Suppressor macrophage treated with lipopolysaccharide for 1 hour (primary cell): ENCODE measurements at regions not wholly inside any gene's neighbourhood (a gene's known extent, or its start where the extent isn't known, plus 50 kb on each side); places are given as distances from the start of the nearest gene placed in this dataset.

Experiments
- DNase-seq, 3 donors: peaks; one replicate each; pipeline ENCODE4 v3.0.0-alpha.2; 2020 to 2022

- peak in 2 of 3 donors; percentile 7 to 35 for DNase-seq
Observed at GRCh38 chr12:115504306-115505290, 772.9 kb downstream of the MED13L start.

- peak in 1 of 3 donors; percentile 0 for DNase-seq
Observed at GRCh38 chr12:115500872-115501271, 776.6 kb downstream of the MED13L start.

- DNase-seq = no peak
Observed at GRCh38 chr12:115495300-115495699, 782.2 kb downstream of the MED13L start.

- DNase-seq = no peak
Observed at GRCh38 chr12:115492553-115492952, 784.9 kb downstream of the MED13L start.

GRCh38 chr12:115491511-115492250 lies 785.8 kb downstream of the MED13L start:
- DNase-seq = no peak

GRCh38 chr12:115489253-115489652 lies 788.2 kb downstream of the MED13L start:
- DNase-seq = no peak

- DNase-seq = no peak
Observed at GRCh38 chr12:115485967-115486366, 791.5 kb downstream of the MED13L start.

GRCh38 chr12:115485503-115485902 lies 792.0 kb downstream of the MED13L start:
- no peak for DNase-seq

GRCh38 chr12:115482943-115483342 lies 794.5 kb downstream of the MED13L start:
- DNase-seq = no peak

GRCh38 chr12:115481141-115481540 lies 796.4 kb downstream of the MED13L start:
- DNase-seq = no peak

- no peak for DNase-seq
Observed at GRCh38 chr12:115478505-115478904, 794.5 kb upstream of the TBX3 start.

- DNase-seq = no peak
Observed at GRCh38 chr12:115474539-115475353, 790.8 kb upstream of the TBX3 start.

GRCh38 chr12:115473257-115473956 lies 789.4 kb upstream of the TBX3 start:
- no peak for DNase-seq

GRCh38 chr12:115472852-115473251 lies 788.9 kb upstream of the TBX3 start:
- DNase-seq = no peak

- no peak for DNase-seq
Observed at GRCh38 chr12:115470977-115471376, 787.0 kb upstream of the TBX3 start.

- DNase-seq = no peak
Observed at GRCh38 chr12:115470526-115470925, 786.6 kb upstream of the TBX3 start.

GRCh38 chr12:115468087-115468510 lies 784.1 kb upstream of the TBX3 start:
- DNase-seq = no peak

GRCh38 chr12:115467531-115467930 lies 783.6 kb upstream of the TBX3 start:
- no peak for DNase-seq

- DNase-seq = no peak
Observed at GRCh38 chr12:115466076-115466475, 782.1 kb upstream of the TBX3 start.

- DNase-seq = no peak
Observed at GRCh38 chr12:115464661-115465060, 780.7 kb upstream of the TBX3 start.

- DNase-seq = no peak
Observed at GRCh38 chr12:115464111-115464581, 780.2 kb upstream of the TBX3 start.

GRCh38 chr12:115461401-115461800 lies 777.4 kb upstream of the TBX3 start:
- DNase-seq = no peak
